ENCODE measurements at regions not wholly inside any gene's neighbourhood (a gene's known extent, or its start where the extent isn't known, plus 50 kb on each side); places are given as distances from the start of the nearest gene placed in this dataset.

GRCh38 chr10:130817046-130817624, 494.4 kb downstream of the TCERG1L start:
- FAIRE-seq, result no peak
- Histone ChIP-seq H3K27me3 (ENCODE audit: control insufficient read depth, insufficient read depth, low read length) (no peaks in the 10 kb centered on the region), H3K4me1 (ENCODE audit: control insufficient read depth in 2 of 3, insufficient read depth in 2 of 3, low read depth in 1 of 3, low read length in 3 of 3) (no peaks in the 10 kb centered on the region), H3K4me3 (ENCODE audit: low read length in 3 of 3) (no peak overlapping the region), H3K9ac (ENCODE audit: low read length in 3 of 3) (no peak overlapping the region), H3K27ac (ENCODE audit: low read depth in 2 of 2, low read length in 2 of 2) (no peak overlapping the region), H3K36me3 (ENCODE audit: control insufficient read depth in 2 of 3, insufficient read depth in 3 of 3, low read length in 3 of 3) (no peaks in the 10 kb centered on the region), H3K9me3 (ENCODE audit: control insufficient read depth in 2 of 3, insufficient read depth in 1 of 3, low read length in 3 of 3) (no peaks in the 10 kb centered on the region)
- intact Hi-C loops (cut with DNase I), result no loop called here
- no peak for TF ChIP-seq CTCF (IDR thresholded peaks at IDR 0.05; ENCODE audit: borderline replicate concordance, extremely low read depth, insufficient read depth)
- DNase-seq, result no peak

- Histone ChIP-seq H3K36me3 (ENCODE audit: control insufficient read depth in 2 of 3, insufficient read depth in 3 of 3, low read length in 3 of 3) (no peaks in the 10 kb centered on the region), H3K9ac (ENCODE audit: low read length in 3 of 3) (no peak overlapping the region), H3K27me3 (ENCODE audit: control insufficient read depth, insufficient read depth, low read length) (no peaks in the 10 kb centered on the region), H3K4me3 (ENCODE audit: low read length in 3 of 3) (no peak overlapping the region), H3K4me1 (ENCODE audit: control insufficient read depth in 2 of 3, insufficient read depth in 2 of 3, low read depth in 1 of 3, low read length in 3 of 3) (no peaks in the 10 kb centered on the region), H3K27ac (ENCODE audit: low read depth in 2 of 2, low read length in 2 of 2) (no peak overlapping the region), H3K9me3 (ENCODE audit: control insufficient read depth in 2 of 3, insufficient read depth in 1 of 3, low read length in 3 of 3) (no peaks in the 10 kb centered on the region)
- FAIRE-seq (no peak), DNase-seq (no peak)
- intact Hi-C loops (cut with DNase I), result no loop called here
- TF ChIP-seq CTCF (IDR thresholded peaks at IDR 0.05; ENCODE audit: borderline replicate concordance, extremely low read depth, insufficient read depth), result no peak
Observed at GRCh38 chr10:130817674-130818073, 493.8 kb downstream of the TCERG1L start.

- intact Hi-C loops (cut with DNase I), result no loop called here
- no peaks in the 10 kb centered on the region for H3K4me1 ChIP-seq (ENCODE audit: control insufficient read depth in 2 of 3, insufficient read depth in 2 of 3, low read depth in 1 of 3, low read length in 3 of 3)
- DNase-seq, result peak in 1 of 5 donors; percentile 2
- peaks cover 0 to 8% (median 0%) of the 10 kb centered on the region in 3 donors for H3K9me3 ChIP-seq (ENCODE audit: control insufficient read depth in 2 of 3, insufficient read depth in 1 of 3, low read length in 3 of 3)
- FAIRE-seq, result no peak
- no peak overlapping the region for H3K27ac ChIP-seq (ENCODE audit: low read depth in 2 of 2, low read length in 2 of 2)
- no peaks in the 10 kb centered on the region for H3K27me3 ChIP-seq (ENCODE audit: control insufficient read depth, insufficient read depth, low read length)
- no peak overlapping the region for H3K4me3 ChIP-seq (ENCODE audit: low read length in 3 of 3)
- no peaks in the 10 kb centered on the region for H3K36me3 ChIP-seq (ENCODE audit: control insufficient read depth in 2 of 3, insufficient read depth in 3 of 3, low read length in 3 of 3)
- no peak for TF ChIP-seq CTCF (IDR thresholded peaks at IDR 0.05; ENCODE audit: borderline replicate concordance, extremely low read depth, insufficient read depth)
- H3K9ac ChIP-seq (ENCODE audit: low read length in 3 of 3), result no peak overlapping the region
Observed at GRCh38 chr10:130820880-130821482, 490.5 kb downstream of the TCERG1L start.
